GM10248 (cell line): ENCODE measurements at regions not wholly inside any gene's neighbourhood (a gene's known extent, or its start where the extent isn't known, plus 50 kb on each side); places are given as distances from the start of the nearest gene placed in this dataset.

Experiments
- CTCF ChIA-PET: fragments of 300-600 bp; sonication (Branson Sonifier 250); formaldehyde crosslinking; extraction: SDS; loops from one replicate; lab custom pipeline; 2021; ENCODE audit warnings: antibody characterized with exemption; lab: Yijun Ruan, JAX
- POLR2A ChIA-PET: fragments of 350-650 bp; sonication (Branson Sonifier 250); formaldehyde crosslinking; extraction: SDS; loops from one replicate; lab custom pipeline; 2020; ENCODE audit warnings: antibody characterized with exemption; lab: Yijun Ruan, JAX
- DNase-seq: peaks from one replicate; pipeline ENCODE4 v3.0.0; 2012; ENCODE audit errors: extremely low spot score
- TF ChIP-seq, protein P1 (sequence below): IDR thresholded peaks from 2 replicates; pipeline ENCODE4 v1.5.1; 2012; ENCODE audit warnings: mild to moderate bottlenecking, low read depth; ENCODE audit errors: extremely low read depth, missing control alignments, control extremely low read depth

DNA sequence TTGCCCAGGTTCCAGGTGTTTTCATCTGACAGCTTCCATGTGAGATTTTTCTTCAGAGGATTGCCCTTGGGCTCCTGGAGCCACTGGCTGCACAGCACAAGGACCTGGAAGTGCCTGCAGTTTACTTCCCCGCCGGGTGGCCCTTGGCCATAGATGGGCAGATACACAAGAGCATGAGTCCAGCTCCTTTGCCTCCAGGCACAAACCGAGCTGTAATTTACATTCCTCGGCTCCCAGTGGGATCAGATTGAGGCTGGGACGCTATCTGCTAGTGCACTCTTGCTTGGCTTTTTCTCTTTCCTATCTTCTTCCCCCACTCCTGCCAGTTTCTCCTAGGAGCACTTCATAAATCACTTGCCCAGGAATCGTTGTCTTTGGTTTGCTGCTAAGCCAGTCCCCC lies 85.4 kb upstream of the RALY start:
- ChIA-PET POLR2A (no interaction called here), CTCF (interaction anchor here (1.3 to 4.4 kb wide), 4 partner anchors 7 to 82 kb away, joined by 3 to 29 read pairs (median 4); no protein-coding TSS in a partner anchor)
- DNase-seq, result no peak
- TF ChIP-seq, protein P1, sequence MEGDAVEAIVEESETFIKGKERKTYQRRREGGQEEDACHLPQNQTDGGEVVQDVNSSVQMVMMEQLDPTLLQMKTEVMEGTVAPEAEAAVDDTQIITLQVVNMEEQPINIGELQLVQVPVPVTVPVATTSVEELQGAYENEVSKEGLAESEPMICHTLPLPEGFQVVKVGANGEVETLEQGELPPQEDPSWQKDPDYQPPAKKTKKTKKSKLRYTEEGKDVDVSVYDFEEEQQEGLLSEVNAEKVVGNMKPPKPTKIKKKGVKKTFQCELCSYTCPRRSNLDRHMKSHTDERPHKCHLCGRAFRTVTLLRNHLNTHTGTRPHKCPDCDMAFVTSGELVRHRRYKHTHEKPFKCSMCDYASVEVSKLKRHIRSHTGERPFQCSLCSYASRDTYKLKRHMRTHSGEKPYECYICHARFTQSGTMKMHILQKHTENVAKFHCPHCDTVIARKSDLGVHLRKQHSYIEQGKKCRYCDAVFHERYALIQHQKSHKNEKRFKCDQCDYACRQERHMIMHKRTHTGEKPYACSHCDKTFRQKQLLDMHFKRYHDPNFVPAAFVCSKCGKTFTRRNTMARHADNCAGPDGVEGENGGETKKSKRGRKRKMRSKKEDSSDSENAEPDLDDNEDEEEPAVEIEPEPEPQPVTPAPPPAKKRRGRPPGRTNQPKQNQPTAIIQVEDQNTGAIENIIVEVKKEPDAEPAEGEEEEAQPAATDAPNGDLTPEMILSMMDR, result no peak

DNA sequence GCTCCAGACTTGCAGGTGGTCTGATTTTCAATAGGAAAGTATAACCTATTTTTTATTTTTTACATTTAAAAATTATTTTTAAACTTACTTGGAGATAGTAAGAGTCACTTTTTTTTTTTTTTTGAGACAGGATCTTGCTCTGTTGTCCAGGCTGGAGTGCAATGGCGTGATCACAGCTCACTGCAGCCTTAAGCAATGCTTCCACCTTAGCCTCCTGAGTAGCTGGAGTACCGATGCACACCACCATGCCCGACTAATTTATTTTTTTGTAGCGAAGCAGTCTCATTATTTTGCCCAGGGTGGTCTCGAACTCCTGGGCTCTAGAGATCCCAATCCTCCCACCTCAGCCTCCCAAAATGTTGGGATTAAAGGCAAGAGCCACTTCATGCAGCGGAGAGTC lies 84.8 kb upstream of the RALY start:
- CTCF ChIA-PET, result interaction anchor here (1.3 to 4.4 kb wide), 4 partner anchors 7 to 83 kb away, joined by 3 to 29 read pairs (median 4); no protein-coding TSS in a partner anchor

DNA sequence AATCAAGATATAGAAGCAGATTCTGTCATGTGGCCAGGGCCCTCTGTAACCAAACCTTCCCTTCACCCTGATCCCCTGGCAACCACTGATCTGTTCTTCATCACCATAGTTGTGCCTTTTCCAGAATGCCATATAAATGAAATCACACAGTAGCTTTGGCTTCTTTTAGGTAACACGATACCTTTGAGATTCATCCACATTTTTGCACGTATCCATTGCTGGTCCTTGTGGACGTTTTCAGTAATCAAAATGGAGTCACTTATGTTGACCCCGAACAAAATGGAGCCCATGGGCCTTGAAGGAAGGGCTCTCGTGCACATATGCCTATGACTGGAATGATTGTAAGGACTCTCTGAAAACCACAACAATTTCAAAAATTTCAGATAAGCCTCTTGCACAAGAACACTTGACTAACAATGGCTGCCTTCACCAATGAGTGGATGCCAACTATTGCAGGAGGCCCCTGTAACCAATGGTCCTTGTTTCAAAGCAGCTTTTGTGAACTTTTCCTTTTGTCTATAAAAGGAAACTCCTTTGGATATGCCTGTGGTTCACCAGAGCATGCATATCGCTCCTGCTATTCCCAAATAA lies 84.3 kb upstream of the RALY start:
- ChIA-PET POLR2A (no interaction called here), CTCF (interaction anchor here (1.3 kb wide), 1 partner anchor 10 kb away, joined by 3 read pairs; no protein-coding TSS in a partner anchor)
- TF ChIP-seq, protein P1, result no peak
- no peak for DNase-seq

More for the DNA sequence above, 84.8 kb upstream of the RALY start:
- POLR2A ChIA-PET, result no interaction called here
- DNase-seq, result no peak
- TF ChIP-seq, protein P1, result no peak

DNA sequence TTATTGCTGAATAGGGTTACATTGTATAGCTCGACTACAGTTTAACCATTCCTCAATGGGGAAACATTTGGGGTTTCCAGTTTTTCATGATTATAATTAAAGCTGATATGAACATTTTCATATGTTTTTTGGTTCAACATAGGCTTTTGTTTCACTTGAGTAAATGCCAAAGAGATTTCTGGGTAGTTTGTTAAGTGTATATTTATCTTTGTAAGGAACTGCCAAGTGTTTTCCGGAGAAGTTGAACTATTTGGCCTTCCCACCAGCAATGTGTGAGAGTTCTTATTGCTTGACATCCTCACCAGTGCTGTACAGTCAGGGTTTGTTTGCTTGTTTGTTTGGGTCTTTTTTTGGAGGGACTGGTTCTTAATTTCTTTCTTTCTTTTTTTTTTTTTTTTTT lies 83.7 kb upstream of the RALY start:
- CTCF ChIA-PET, result no interaction called here
- TF ChIP-seq, protein P1, result no peak
- no peak for DNase-seq
- POLR2A ChIA-PET, result no interaction called here

DNA sequence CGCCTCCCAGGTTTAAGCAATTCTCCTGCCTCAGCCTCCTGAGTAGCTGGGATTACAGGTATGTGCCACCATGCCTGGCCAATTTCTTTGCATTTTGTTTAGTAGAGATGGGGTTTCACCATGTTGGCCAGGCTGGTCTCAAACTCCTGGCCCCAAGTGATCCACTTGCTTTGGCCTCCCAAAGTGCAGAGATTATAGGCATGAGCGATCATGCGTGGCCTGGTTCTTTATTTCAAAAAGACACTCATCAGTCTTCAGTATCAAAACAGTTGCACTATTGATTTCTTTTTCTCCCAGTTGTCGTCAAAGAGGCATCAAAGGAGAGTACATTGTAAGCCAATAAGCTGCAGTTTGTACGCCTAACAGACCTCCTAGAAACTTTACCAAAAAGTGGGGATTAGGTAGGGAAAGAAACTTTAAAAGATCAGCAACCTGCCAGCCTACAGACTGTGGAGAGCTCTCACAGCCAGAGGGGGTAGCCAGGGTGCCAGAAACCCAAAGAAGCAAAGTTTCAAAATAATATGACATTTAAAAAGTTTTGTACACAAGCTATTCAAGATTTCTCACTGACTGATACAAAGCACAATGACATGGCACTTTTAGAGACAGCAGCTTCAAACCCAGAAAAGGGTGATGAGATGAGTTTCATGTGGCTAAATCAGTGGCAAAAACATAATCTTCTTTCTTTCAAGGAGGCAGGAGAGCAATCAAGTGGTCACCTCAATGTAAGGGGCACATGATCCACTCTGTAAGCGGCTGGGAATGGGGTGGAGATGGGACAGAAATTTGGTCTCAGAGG lies 83.0 kb upstream of the RALY start:
- no peak for DNase-seq
- TF ChIP-seq, protein P1, result no peak
- CTCF ChIA-PET, result interaction anchor here (1.2 to 2.0 kb wide), 2 partner anchors 112 to 219 kb away, joined by 4 to 7 read pairs; no protein-coding TSS in a partner anchor
- POLR2A ChIA-PET, result no interaction called here

DNA sequence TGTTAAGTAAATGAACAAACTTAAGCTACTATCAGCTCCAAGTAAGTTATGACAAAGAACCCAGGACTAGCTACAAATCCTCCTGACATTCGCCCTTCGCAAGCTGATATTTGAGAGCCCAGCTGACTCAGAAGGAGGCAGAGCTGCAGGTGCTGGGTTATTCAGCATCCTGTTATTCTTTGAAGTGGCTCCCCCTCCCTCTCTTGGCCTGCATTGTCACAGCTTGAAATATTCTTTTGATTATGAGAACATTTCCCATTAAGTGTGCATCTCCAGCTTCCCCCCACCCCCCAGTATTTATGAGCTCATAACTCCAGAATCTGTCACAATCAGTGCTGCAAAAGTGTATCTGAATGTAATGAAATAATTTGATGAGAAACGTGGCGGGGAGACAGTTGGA lies 78.8 kb upstream of the RALY start:
- no peak for DNase-seq
- ChIA-PET POLR2A (no interaction called here), CTCF (interaction anchor here (0.7 to 5.8 kb wide), 21 partner anchors 8 to 214 kb away, joined by 3 to 40 read pairs (median 4); no protein-coding TSS in a partner anchor)
- TF ChIP-seq, protein P1, result no peak
